Endothelial cell of umbilical vein (primary cell): ENCODE measurements at regions not wholly inside any gene's neighbourhood (a gene's known extent, or its start where the extent isn't known, plus 50 kb on each side); places are given as distances from the start of the nearest gene placed in this dataset.

Experiments
- TF ChIP-seq, protein P1 (sequence below): IDR thresholded peaks from 2 replicates; pipeline ENCODE4 v1.6.1; 2011; ENCODE audit not compliant: insufficient read depth, insufficient read length
- TF ChIP-seq, protein P2 (sequence below), 2 donors: IDR thresholded peaks; 1 replicate in 1 of 2; 2 replicates in 1 of 2; pipeline ENCODE4 v1.5.1; 2011; ENCODE audit warnings: low read length in 2 of 2, mild to moderate bottlenecking in 2 of 2, moderate library complexity in 2 of 2, control low read depth in 1 of 2, inconsistent platforms in 1 of 2, low read depth in 1 of 2; ENCODE audit not compliant: insufficient read depth in 1 of 2; ENCODE audit errors: extremely low read depth in 1 of 2

DNA sequence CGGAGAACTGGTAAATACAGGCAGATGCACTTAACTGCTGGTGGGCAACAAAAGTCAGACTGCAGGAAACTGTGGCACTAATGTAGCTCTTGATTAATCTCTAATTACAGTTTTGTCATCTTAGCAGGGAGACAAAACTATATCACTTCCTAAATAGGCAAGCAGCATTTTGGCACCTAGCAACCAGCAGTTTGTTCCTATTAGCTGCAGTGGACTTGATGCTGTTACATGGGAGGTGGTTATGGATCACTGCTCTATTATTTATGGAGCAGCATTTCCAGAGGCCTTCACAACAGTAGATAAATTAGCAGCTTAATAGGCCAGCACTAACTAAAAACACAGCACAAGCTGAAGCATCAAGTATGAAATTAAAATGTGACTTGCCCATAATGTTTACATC, 518.3 kb upstream of the ITGA1 start:
- TF ChIP-seq, protein P1, sequence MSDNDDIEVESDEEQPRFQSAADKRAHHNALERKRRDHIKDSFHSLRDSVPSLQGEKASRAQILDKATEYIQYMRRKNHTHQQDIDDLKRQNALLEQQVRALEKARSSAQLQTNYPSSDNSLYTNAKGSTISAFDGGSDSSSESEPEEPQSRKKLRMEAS, result no peak
- TF ChIP-seq, protein P2, sequence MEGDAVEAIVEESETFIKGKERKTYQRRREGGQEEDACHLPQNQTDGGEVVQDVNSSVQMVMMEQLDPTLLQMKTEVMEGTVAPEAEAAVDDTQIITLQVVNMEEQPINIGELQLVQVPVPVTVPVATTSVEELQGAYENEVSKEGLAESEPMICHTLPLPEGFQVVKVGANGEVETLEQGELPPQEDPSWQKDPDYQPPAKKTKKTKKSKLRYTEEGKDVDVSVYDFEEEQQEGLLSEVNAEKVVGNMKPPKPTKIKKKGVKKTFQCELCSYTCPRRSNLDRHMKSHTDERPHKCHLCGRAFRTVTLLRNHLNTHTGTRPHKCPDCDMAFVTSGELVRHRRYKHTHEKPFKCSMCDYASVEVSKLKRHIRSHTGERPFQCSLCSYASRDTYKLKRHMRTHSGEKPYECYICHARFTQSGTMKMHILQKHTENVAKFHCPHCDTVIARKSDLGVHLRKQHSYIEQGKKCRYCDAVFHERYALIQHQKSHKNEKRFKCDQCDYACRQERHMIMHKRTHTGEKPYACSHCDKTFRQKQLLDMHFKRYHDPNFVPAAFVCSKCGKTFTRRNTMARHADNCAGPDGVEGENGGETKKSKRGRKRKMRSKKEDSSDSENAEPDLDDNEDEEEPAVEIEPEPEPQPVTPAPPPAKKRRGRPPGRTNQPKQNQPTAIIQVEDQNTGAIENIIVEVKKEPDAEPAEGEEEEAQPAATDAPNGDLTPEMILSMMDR (IDR thresholded peaks at IDR 0.05; ENCODE audit: extremely low read depth in 1 of 2, insufficient read depth in 1 of 2, low read depth in 1 of 2, low read length in 2 of 2), result no peak
